ENCODE measurements at regions not wholly inside any gene's neighbourhood (a gene's known extent, or its start where the extent isn't known, plus 50 kb on each side); places are given as distances from the start of the nearest gene placed in this dataset.

GRCh38 chr4:152206646-152207377 is 329.1 kb downstream of the FBXW7 start:
- H3K36me3 ChIP-seq (replicated peaks in 1 of 2; ENCODE audit: control extremely low read depth in 1 of 2, control insufficient read depth in 1 of 2, extremely low read depth in 1 of 2, insufficient read depth in 2 of 2, low read length in 1 of 2): no peaks in the 10 kb centered on the region
- peaks cover 0 to 5% (median 0%) of the 10 kb centered on the region in 4 experiments for H3K27me3 ChIP-seq (replicated peaks in 1 of 4; ENCODE audit: control extremely low read depth in 1 of 4, control insufficient read depth in 3 of 4, insufficient read depth in 4 of 4, low read length in 3 of 4)
- intact Hi-C loops (cut with micrococcal nuclease): no loop called here
- no peak overlapping the region for H3K4me3 ChIP-seq (ENCODE audit: control extremely low read depth in 1 of 5, extremely low read depth in 1 of 5, insufficient read depth in 1 of 5, low read depth in 2 of 5, low read length in 4 of 5)
- ChIA-PET CTCF (no interaction called here), POLR2A (no interaction called here)
- ATAC-seq (ENCODE audit: low read depth): no peak
- no peaks in the 10 kb centered on the region for H3K79me2 ChIP-seq (ENCODE audit: control insufficient read depth, insufficient read depth, low read length)
- no peaks in the 10 kb centered on the region for H4K20me1 ChIP-seq (ENCODE audit: control insufficient read depth, insufficient read depth, low read length, poor library complexity, severe bottlenecking)
- no peaks in the 10 kb centered on the region for H3K9me3 Mint-ChIP-seq (ENCODE audit: insufficient read depth)
- H3K27ac Mint-ChIP-seq: no peak overlapping the region
- no peaks in the 10 kb centered on the region for H3K9me3 ChIP-seq (ENCODE audit: control extremely low read depth in 1 of 3, control insufficient read depth in 2 of 3, insufficient read depth in 1 of 3, low read length in 2 of 3)
- no peaks in the 10 kb centered on the region for H3K4me1 ChIP-seq (ENCODE audit: control insufficient read depth in 2 of 2, insufficient read depth in 2 of 2, low read length in 2 of 2)
- no peak overlapping the region for H3K4me2 ChIP-seq (replicated peaks; ENCODE audit: low read depth, low read length, poor library complexity, severe bottlenecking)
- no peak overlapping the region for H3K27ac ChIP-seq (ENCODE audit: low read length in 2 of 2)
- WGBS (ENCODE audit: insufficient coverage): 85% methylated on average over 6 of the region's 8 CpGs
- H3K4me1 Mint-ChIP-seq: no peaks in the 10 kb centered on the region
- peaks cover 23% of the 10 kb centered on the region for H3K27me3 Mint-ChIP-seq
- no peak overlapping the region for H2AFZ ChIP-seq (ENCODE audit: insufficient read depth, low read depth, low read length, poor library complexity, severe bottlenecking)
- no peak for DNase-seq
- no peak overlapping the region for H3K4me3 Mint-ChIP-seq
- no peak overlapping the region for H3K9ac ChIP-seq (ENCODE audit: low read length)
- no peak for TF ChIP-seq EZH2 (IDR thresholded peaks at IDR 0.05; ENCODE audit: borderline replicate concordance, insufficient read depth, low read depth, low read length, poor library complexity, severe bottlenecking)
- TF ChIP-seq CTCF (IDR thresholded peaks at IDR 0.05): no peak

GRCh38 chr4:152206185-152206584 is 329.7 kb downstream of the FBXW7 start:
- ATAC-seq (ENCODE audit: low read depth) (no peak), DNase-seq (no peak)
- WGBS (ENCODE audit: insufficient coverage): 90% methylated on average over 1 of the region's 5 CpGs
- Mint-ChIP-seq H3K27ac (no peak overlapping the region), H3K9me3 (ENCODE audit: insufficient read depth) (no peaks in the 10 kb centered on the region), H3K4me1 (no peaks in the 10 kb centered on the region), H3K4me3 (no peak overlapping the region), H3K27me3 (peaks cover 23% of the 10 kb centered on the region)
- Histone ChIP-seq H3K9me3 (ENCODE audit: control extremely low read depth in 1 of 3, control insufficient read depth in 2 of 3, insufficient read depth in 1 of 3, low read length in 2 of 3) (no peaks in the 10 kb centered on the region), H2AFZ (ENCODE audit: insufficient read depth, low read depth, low read length, poor library complexity, severe bottlenecking) (no peak overlapping the region), H3K4me1 (ENCODE audit: control insufficient read depth in 2 of 2, insufficient read depth in 2 of 2, low read length in 2 of 2) (no peaks in the 10 kb centered on the region), H3K4me3 (ENCODE audit: control extremely low read depth in 1 of 5, extremely low read depth in 1 of 5, insufficient read depth in 1 of 5, low read depth in 2 of 5, low read length in 4 of 5) (no peak overlapping the region), H3K4me2 (replicated peaks; ENCODE audit: low read depth, low read length, poor library complexity, severe bottlenecking) (no peak overlapping the region), H3K36me3 (replicated peaks in 1 of 2; ENCODE audit: control extremely low read depth in 1 of 2, control insufficient read depth in 1 of 2, extremely low read depth in 1 of 2, insufficient read depth in 2 of 2, low read length in 1 of 2) (no peaks in the 10 kb centered on the region), H3K27ac (ENCODE audit: low read length in 2 of 2) (no peak overlapping the region), H3K27me3 (replicated peaks in 1 of 4; ENCODE audit: control extremely low read depth in 1 of 4, control insufficient read depth in 3 of 4, insufficient read depth in 4 of 4, low read length in 3 of 4) (peaks cover 0 to 5% (median 0%) of the 10 kb centered on the region in 4 experiments), H3K79me2 (ENCODE audit: control insufficient read depth, insufficient read depth, low read length) (no peaks in the 10 kb centered on the region), H4K20me1 (ENCODE audit: control insufficient read depth, insufficient read depth, low read length, poor library complexity, severe bottlenecking) (no peaks in the 10 kb centered on the region), H3K9ac (ENCODE audit: low read length) (no peak overlapping the region)
- TF ChIP-seq EZH2 (IDR thresholded peaks at IDR 0.05; ENCODE audit: borderline replicate concordance, insufficient read depth, low read depth, low read length, poor library complexity, severe bottlenecking) (no peak), CTCF (IDR thresholded peaks at IDR 0.05) (no peak)
- POLR2A ChIA-PET: no interaction called here
- CTCF ChIA-PET: no interaction called here
- intact Hi-C loops (cut with micrococcal nuclease): no loop called here

All from B cell (primary cell).